ENCODE measurements at regions not wholly inside any gene's neighbourhood (a gene's known extent, or its start where the extent isn't known, plus 50 kb on each side); places are given as distances from the start of the nearest gene placed in this dataset.

GRCh38 chr14:40581264-40581663 lies 1025.4 kb upstream of the LRFN5 start:
- TF ChIP-seq JUND (IDR thresholded peaks at IDR 0.05; ENCODE audit: low read depth), result no peak
- in situ Hi-C loops (cut with HindIII; ENCODE audit: low pct_unique_long_range_greater_than_20kb, low sequenced_read_pairs), result no loop called here
- no peak for DNase-seq (ENCODE audit: low read depth in 1 of 2, low spot score in 1 of 2)

GRCh38 chr14:40576880-40577478 lies 1029.7 kb upstream of the LRFN5 start:
- DNase-seq (ENCODE audit: low read depth in 1 of 2, low spot score in 1 of 2), result peak in 1 of 2 experiments; percentile 47
- in situ Hi-C loops (cut with HindIII; ENCODE audit: low pct_unique_long_range_greater_than_20kb, low sequenced_read_pairs), result no loop called here
- TF ChIP-seq JUND (IDR thresholded peaks at IDR 0.05; ENCODE audit: low read depth), result no peak

- DNase-seq (ENCODE audit: low read depth in 1 of 2, low spot score in 1 of 2), result no peak
- in situ Hi-C loops (cut with HindIII; ENCODE audit: low pct_unique_long_range_greater_than_20kb, low sequenced_read_pairs), result no loop called here
- TF ChIP-seq JUND (IDR thresholded peaks at IDR 0.05; ENCODE audit: low read depth), result no peak
Measured at GRCh38 chr14:40574780-40575179, 1031.9 kb upstream of the LRFN5 start.

GRCh38 chr14:40525314-40525713 lies 1081.4 kb upstream of the LRFN5 start:
- no peak for TF ChIP-seq JUND (IDR thresholded peaks at IDR 0.05; ENCODE audit: low read depth)
- in situ Hi-C loops (cut with HindIII; ENCODE audit: low pct_unique_long_range_greater_than_20kb, low sequenced_read_pairs), result no loop called here
- DNase-seq (ENCODE audit: low read depth in 1 of 2, low spot score in 1 of 2), result no peak

GRCh38 chr14:40523123-40523522 lies 1083.6 kb upstream of the LRFN5 start:
- in situ Hi-C loops (cut with HindIII; ENCODE audit: low pct_unique_long_range_greater_than_20kb, low sequenced_read_pairs), result no loop called here

GRCh38 chr14:40494483-40494882 lies 1062.2 kb upstream of the FBXO33 start:
- no peak for TF ChIP-seq JUND (IDR thresholded peaks at IDR 0.05; ENCODE audit: low read depth)
- peak in 1 of 2 experiments; percentile 71 for DNase-seq (ENCODE audit: low read depth in 1 of 2, low spot score in 1 of 2)
- in situ Hi-C loops (cut with HindIII; ENCODE audit: low pct_unique_long_range_greater_than_20kb, low sequenced_read_pairs), result no loop called here

More at GRCh38 chr14:40523123-40523522, 1083.6 kb upstream of the LRFN5 start:
- TF ChIP-seq JUND (IDR thresholded peaks at IDR 0.05; ENCODE audit: low read depth), result no peak
- DNase-seq (ENCODE audit: low read depth in 1 of 2, low spot score in 1 of 2), result no peak

GRCh38 chr14:40487824-40488223 lies 1055.6 kb upstream of the FBXO33 start:
- in situ Hi-C loops (cut with HindIII; ENCODE audit: low pct_unique_long_range_greater_than_20kb, low sequenced_read_pairs), result no loop called here
- DNase-seq (ENCODE audit: low read depth in 1 of 2, low spot score in 1 of 2), result no peak
- no peak for TF ChIP-seq JUND (IDR thresholded peaks at IDR 0.05; ENCODE audit: low read depth)

GRCh38 chr14:40485688-40486087 lies 1053.5 kb upstream of the FBXO33 start:
- DNase-seq (ENCODE audit: low read depth in 1 of 2, low spot score in 1 of 2), result no peak
- in situ Hi-C loops (cut with HindIII; ENCODE audit: low pct_unique_long_range_greater_than_20kb, low sequenced_read_pairs), result no loop called here
- TF ChIP-seq JUND (IDR thresholded peaks at IDR 0.05; ENCODE audit: low read depth), result no peak

- no peak for TF ChIP-seq JUND (IDR thresholded peaks at IDR 0.05; ENCODE audit: low read depth)
- in situ Hi-C loops (cut with HindIII; ENCODE audit: low pct_unique_long_range_greater_than_20kb, low sequenced_read_pairs), result no loop called here
- no peak for DNase-seq (ENCODE audit: low read depth in 1 of 2, low spot score in 1 of 2)
Measured at GRCh38 chr14:40476005-40476404, 1043.8 kb upstream of the FBXO33 start.

GRCh38 chr14:40467969-40468368 lies 1035.7 kb upstream of the FBXO33 start:
- DNase-seq (ENCODE audit: low read depth in 1 of 2, low spot score in 1 of 2), result no peak
- in situ Hi-C loops (cut with HindIII; ENCODE audit: low pct_unique_long_range_greater_than_20kb, low sequenced_read_pairs), result no loop called here
- TF ChIP-seq JUND (IDR thresholded peaks at IDR 0.05; ENCODE audit: low read depth), result no peak

- DNase-seq (ENCODE audit: low read depth in 1 of 2, low spot score in 1 of 2), result no peak
- no peak for TF ChIP-seq JUND (IDR thresholded peaks at IDR 0.05; ENCODE audit: low read depth)
- in situ Hi-C loops (cut with HindIII; ENCODE audit: low pct_unique_long_range_greater_than_20kb, low sequenced_read_pairs), result no loop called here
Measured at GRCh38 chr14:40464531-40464930, 1032.3 kb upstream of the FBXO33 start.

- in situ Hi-C loops (cut with HindIII; ENCODE audit: low pct_unique_long_range_greater_than_20kb, low sequenced_read_pairs), result no loop called here
- no peak for TF ChIP-seq JUND (IDR thresholded peaks at IDR 0.05; ENCODE audit: low read depth)
- no peak for DNase-seq (ENCODE audit: low read depth in 1 of 2, low spot score in 1 of 2)
Measured at GRCh38 chr14:40463886-40464285, 1031.7 kb upstream of the FBXO33 start.

GRCh38 chr14:40452674-40453073 lies 1020.4 kb upstream of the FBXO33 start:
- in situ Hi-C loops (cut with HindIII; ENCODE audit: low pct_unique_long_range_greater_than_20kb, low sequenced_read_pairs), result no loop called here
- no peak for TF ChIP-seq JUND (IDR thresholded peaks at IDR 0.05; ENCODE audit: low read depth)

GRCh38 chr14:40447017-40447416 lies 1014.8 kb upstream of the FBXO33 start:
- peak in 1 of 2 experiments; percentile 23 for DNase-seq (ENCODE audit: low read depth in 1 of 2, low spot score in 1 of 2)
- no peak for TF ChIP-seq JUND (IDR thresholded peaks at IDR 0.05; ENCODE audit: low read depth)
- in situ Hi-C loops (cut with HindIII; ENCODE audit: low pct_unique_long_range_greater_than_20kb, low sequenced_read_pairs), result no loop called here

More at GRCh38 chr14:40452674-40453073, 1020.4 kb upstream of the FBXO33 start:
- DNase-seq (ENCODE audit: low read depth in 1 of 2, low spot score in 1 of 2), result no peak

Data from T47D (cell line).